ENCODE measurements at regions not wholly inside any gene's neighbourhood (a gene's known extent, or its start where the extent isn't known, plus 50 kb on each side); places are given as distances from the start of the nearest gene placed in this dataset.

- Histone ChIP-seq H3K56ac (replicated peaks; ENCODE audit: insufficient read length, low read depth, low read length) (no peak overlapping the region), H2BK15ac (ENCODE audit: low read length) (no peak overlapping the region), H3K4me2 (ENCODE audit: insufficient read depth in 1 of 2, low read depth in 2 of 2, low read length in 2 of 2) (no peak overlapping the region), H2BK5ac (ENCODE audit: low read depth, low read length) (no peak overlapping the region), H3K23ac (ENCODE audit: insufficient read length) (no peak overlapping the region), H3K18ac (ENCODE audit: extremely low read depth, low read length) (no peak overlapping the region), H2AK5ac (ENCODE audit: low read depth, low read length) (no peak overlapping the region), H4K5ac (ENCODE audit: insufficient read length, low read depth, low read length) (no peak overlapping the region), H2AFZ (ENCODE audit: low read length) (no peak overlapping the region), H3K9ac (replicated peaks in 1 of 4; ENCODE audit: extremely low read depth in 1 of 4, low read depth in 3 of 4, low read length in 3 of 4) (no peak overlapping the region), H3K9me3 (ENCODE audit: insufficient read depth in 2 of 2, low read depth in 1 of 2, low read length in 1 of 2) (no peaks in the 10 kb centered on the region), H4K8ac (ENCODE audit: extremely low read depth, insufficient read depth, low read length) (no peak overlapping the region), H2BK120ac (replicated peaks; ENCODE audit: low read depth, low read length) (no peak overlapping the region), H3K14ac (ENCODE audit: insufficient read length) (no peak overlapping the region), H3K23me2 (ENCODE audit: low read depth, low read length) (no peaks in the 10 kb centered on the region), H3K4ac (replicated peaks; ENCODE audit: insufficient read length, low read depth, low read length) (no peak overlapping the region), H3K4me3 (ENCODE audit: extremely low read depth in 1 of 4, insufficient read depth in 2 of 4, low read depth in 3 of 4, low read length in 4 of 4) (no peak overlapping the region), H3K4me1 (replicated peaks in 1 of 4; ENCODE audit: control insufficient read depth in 3 of 4, insufficient read depth in 4 of 4, low read length in 3 of 4) (peaks cover 0 to 5% (median under 1%) of the 10 kb centered on the region in 4 experiments; a peak in 2 of 7 replicates), H4K20me1 (replicated peaks in 1 of 2; ENCODE audit: control insufficient read depth in 1 of 2, insufficient read depth in 2 of 2, low read length in 2 of 2) (no peaks in the 10 kb centered on the region), H3K27ac (ENCODE audit: low read depth, low read length) (no peak overlapping the region), H3K79me2 (ENCODE audit: control insufficient read depth in 1 of 2, insufficient read depth in 2 of 2, low read length in 2 of 2) (no peaks in the 10 kb centered on the region), H2BK20ac (ENCODE audit: low read length) (no peak overlapping the region), H4K91ac (replicated peaks; ENCODE audit: insufficient read length, low read length) (no peak overlapping the region), H3K27me3 (replicated peaks in 1 of 4; ENCODE audit: control insufficient read depth in 3 of 4, extremely low read depth in 1 of 4, insufficient read depth in 3 of 4, low read length in 3 of 4) (no peaks in the 10 kb centered on the region), H3K79me1 (ENCODE audit: low read depth, low read length) (no peaks in the 10 kb centered on the region), H3K36me3 (ENCODE audit: control insufficient read depth in 2 of 4, insufficient read depth in 4 of 4, low read length in 3 of 4) (no peaks in the 10 kb centered on the region), H2BK12ac (ENCODE audit: low read depth, low read length) (no peak overlapping the region)
- CTCF ChIA-PET (ENCODE audit: partially characterized antibody), result interaction anchor here (0.9 to 1.0 kb wide), 2 partner anchors 12 to 121 kb away, joined by 3 read pairs; no protein-coding TSS in a partner anchor
- FAIRE-seq (no peak), DNase-seq (ENCODE audit: low read depth in 1 of 2, low spot score in 2 of 2) (no peak)
- POLR2A ChIA-PET (ENCODE audit: partially characterized antibody), result no interaction called here
- TF ChIP-seq ZNF274 (IDR thresholded peaks at IDR 0.05; ENCODE audit: borderline replicate concordance, extremely low read depth, low read length) (no peak), POLR2A (IDR thresholded peaks at IDR 0.05; ENCODE audit: control extremely low read depth in 1 of 2, low read depth in 2 of 2, low read length in 2 of 2) (no peak), EZH2 (IDR thresholded peaks at IDR 0.05; ENCODE audit: low read depth, low read length, severe bottlenecking) (no peak), SIRT6 (IDR thresholded peaks at IDR 0.05; ENCODE audit: low read length) (no peak), RNF2 (IDR thresholded peaks at IDR 0.05; ENCODE audit: borderline replicate concordance, low read depth, low read length, missing control alignments, poor library complexity, severe bottlenecking) (no peak), SRF (IDR thresholded peaks at IDR 0.05; ENCODE audit: low read depth, low read length) (no peak), SP2 (IDR thresholded peaks at IDR 0.05; ENCODE audit: low read length) (no peak), FOSL1 (IDR thresholded peaks at IDR 0.05; ENCODE audit: insufficient read depth, low read depth, low read length) (no peak), TAF1 (IDR thresholded peaks at IDR 0.05; ENCODE audit: low read depth, low read length) (no peak), TBP (IDR thresholded peaks at IDR 0.05; ENCODE audit: low read depth, low read length) (no peak), HDAC2 (IDR thresholded peaks at IDR 0.05; ENCODE audit: borderline replicate concordance in 1 of 2, low read depth in 2 of 2, low read length in 2 of 2) (no peak)
- 94% methylated on average over 11 of the region's 11 CpGs; no CpG with 5 or more reads in 1 of the 2 experiments for WGBS, 2 experiments (ENCODE audit: extremely low coverage in 1 of 2, insufficient coverage in 1 of 2, insufficient read length in 1 of 2, insufficient replicate concordance in 2 of 2, low coverage in 1 of 2, low lambda C conversion rate in 2 of 2, missing lambda C conversion rate in 1 of 2)
These were observed 145.5 kb downstream of the URI1 start for GRCh38 chr19:30087381-30088138.

All from H1 (cell line).